IPS-15b (cell line): ENCODE measurements at regions not wholly inside any gene's neighbourhood (a gene's known extent, or its start where the extent isn't known, plus 50 kb on each side); places are given as distances from the start of the nearest gene placed in this dataset.

ENCODE experiments used
- H3K27me3 ChIP-seq: one replicate; pipeline ENCODE4 v1.6.1; 2013; ENCODE audit warnings: low read length; ENCODE audit not compliant: control insufficient read depth, insufficient read depth
- H3K36me3 ChIP-seq: one replicate; pipeline ENCODE4 v1.6.1; 2013; ENCODE audit warnings: low read length; ENCODE audit not compliant: control insufficient read depth, insufficient read depth
- H3K4me1 ChIP-seq: one replicate; pipeline ENCODE4 v1.6.1; 2013; ENCODE audit warnings: mild to moderate bottlenecking, low read length; ENCODE audit not compliant: control insufficient read depth, insufficient read depth
- H3K4me3 ChIP-seq: one replicate; pipeline ENCODE4 v1.5.1; 2013; ENCODE audit warnings: low read depth, low read length
- H3K9ac ChIP-seq: one replicate; pipeline ENCODE4 v1.6.1; 2013; ENCODE audit warnings: low read depth, mild to moderate bottlenecking, low read length
- H3K9me3 ChIP-seq: one replicate; pipeline ENCODE4 v1.6.1; 2013; ENCODE audit warnings: mild to moderate bottlenecking, low read length; ENCODE audit not compliant: control insufficient read depth, insufficient read depth

DNA sequence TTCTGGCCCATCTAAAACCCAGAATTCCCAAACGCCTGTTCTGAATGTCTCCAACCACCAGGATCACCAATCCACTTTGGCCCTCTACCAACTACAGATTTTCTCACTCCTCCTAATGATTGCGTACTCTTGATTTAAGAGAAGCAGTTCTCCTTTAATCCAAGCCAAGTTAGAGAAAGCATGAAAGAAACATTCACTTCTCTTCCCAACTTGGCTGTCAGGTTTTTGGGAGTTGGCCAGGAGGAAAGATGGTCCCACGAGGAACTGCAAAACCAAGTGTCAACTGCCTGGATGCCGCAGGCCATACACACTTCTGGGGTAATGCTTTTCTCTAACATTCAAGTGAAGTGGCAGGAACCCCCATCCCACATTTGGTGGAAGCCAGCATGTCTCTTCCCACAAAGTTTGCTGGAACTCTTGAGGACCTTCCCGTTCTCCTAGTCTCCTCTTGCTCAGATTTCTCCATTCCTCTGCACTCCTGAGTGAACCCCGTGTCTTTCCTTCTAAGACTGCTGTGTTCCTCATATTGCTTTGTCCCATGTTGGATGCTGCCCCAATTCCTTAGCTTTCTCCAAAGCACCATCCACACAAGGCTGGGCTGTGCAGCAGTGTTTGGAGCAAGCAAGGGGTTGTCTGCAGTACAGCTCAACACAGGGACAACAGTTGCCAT, 138.5 kb upstream of the LGALSL start:
- Histone ChIP-seq H3K4me1 (peaks cover 12% of the 10 kb centered on the region), H3K9ac (no peak overlapping the region), H3K27me3 (peaks cover 4% of the 10 kb centered on the region), H3K36me3 (no peaks in the 10 kb centered on the region), H3K9me3 (no peaks in the 10 kb centered on the region), H3K4me3 (no peak overlapping the region)

DNA sequence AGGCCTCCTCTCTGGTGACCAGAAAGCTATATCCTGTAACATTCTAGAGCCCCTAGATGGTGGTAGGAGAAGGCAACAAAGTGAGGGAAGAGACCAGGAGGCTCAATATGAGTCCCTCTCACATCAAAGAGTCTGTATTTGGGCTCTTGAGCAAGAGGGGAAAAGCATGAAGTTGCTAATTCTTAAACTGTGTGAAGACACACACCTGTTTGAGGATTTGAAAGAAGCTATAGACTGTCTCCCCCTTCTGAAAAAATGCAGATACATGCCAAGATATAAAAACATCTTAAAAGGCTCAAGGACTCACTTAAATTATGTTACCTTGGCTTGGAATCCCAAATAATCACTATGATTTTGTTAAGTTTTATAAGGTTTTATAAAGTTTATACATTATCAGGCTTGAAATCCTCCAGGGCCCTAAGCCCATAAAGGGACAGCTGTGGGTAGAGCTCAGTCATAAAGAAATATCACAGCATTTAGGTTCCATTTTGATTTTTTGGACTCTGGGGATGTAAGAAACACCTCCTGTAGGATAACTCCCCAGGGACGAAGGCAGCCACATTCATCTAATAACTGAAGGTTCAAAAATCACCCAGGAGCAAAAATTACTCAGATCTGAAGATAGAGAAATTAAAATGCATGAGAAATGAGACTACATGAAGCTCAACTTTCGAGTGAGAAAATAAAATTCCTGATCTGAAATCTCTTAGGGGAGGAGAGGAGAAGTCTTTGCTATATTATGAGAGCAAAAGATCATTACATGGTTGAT, 136.1 kb upstream of the LGALSL start:
- Histone ChIP-seq H3K9me3 (no peaks in the 10 kb centered on the region), H3K9ac (no peak overlapping the region), H3K4me1 (no peaks in the 10 kb centered on the region), H3K4me3 (no peak overlapping the region), H3K36me3 (no peaks in the 10 kb centered on the region), H3K27me3 (peaks cover 4% of the 10 kb centered on the region)

DNA sequence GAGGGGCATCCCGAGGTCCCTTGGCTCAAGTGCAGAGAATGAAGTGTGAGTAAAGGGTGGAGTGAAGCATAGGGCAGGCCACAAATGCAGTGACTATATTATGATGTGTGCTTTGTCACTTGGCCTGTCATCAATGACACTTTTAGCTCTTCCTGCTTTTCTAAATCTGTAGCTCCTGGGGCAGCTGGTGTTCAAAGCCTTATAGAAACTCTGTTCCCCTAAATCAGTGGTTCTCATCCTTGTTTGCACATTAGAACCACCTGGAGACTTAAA, 135.6 kb upstream of the LGALSL start:
- Histone ChIP-seq H3K9ac (no peak overlapping the region), H3K9me3 (no peaks in the 10 kb centered on the region), H3K27me3 (peaks cover 4% of the 10 kb centered on the region), H3K4me1 (no peaks in the 10 kb centered on the region), H3K36me3 (no peaks in the 10 kb centered on the region), H3K4me3 (no peak overlapping the region)

DNA sequence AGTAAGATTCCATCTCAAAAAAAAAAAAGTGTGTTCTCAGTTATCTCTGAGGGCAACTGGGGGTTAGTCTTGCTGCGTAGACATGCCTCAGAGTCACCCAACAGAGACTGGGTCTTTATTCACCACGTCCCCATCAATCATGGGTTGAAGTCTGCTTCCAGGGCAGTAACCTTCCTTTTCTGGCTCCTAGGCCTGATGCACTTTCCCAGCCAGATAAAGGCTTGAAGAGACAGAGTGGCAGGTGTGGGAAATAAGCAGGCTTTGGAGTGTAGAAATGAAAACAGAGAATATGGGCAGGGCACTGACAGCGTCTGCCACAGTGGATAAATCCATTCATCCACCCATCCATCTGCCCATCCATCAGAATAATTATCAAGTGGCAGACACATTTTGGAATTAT, 134.1 kb upstream of the LGALSL start:
- Histone ChIP-seq H3K27me3 (peaks cover 4% of the 10 kb centered on the region), H3K9ac (no peak overlapping the region), H3K9me3 (no peaks in the 10 kb centered on the region), H3K4me3 (no peak overlapping the region), H3K36me3 (no peaks in the 10 kb centered on the region), H3K4me1 (no peaks in the 10 kb centered on the region)

DNA sequence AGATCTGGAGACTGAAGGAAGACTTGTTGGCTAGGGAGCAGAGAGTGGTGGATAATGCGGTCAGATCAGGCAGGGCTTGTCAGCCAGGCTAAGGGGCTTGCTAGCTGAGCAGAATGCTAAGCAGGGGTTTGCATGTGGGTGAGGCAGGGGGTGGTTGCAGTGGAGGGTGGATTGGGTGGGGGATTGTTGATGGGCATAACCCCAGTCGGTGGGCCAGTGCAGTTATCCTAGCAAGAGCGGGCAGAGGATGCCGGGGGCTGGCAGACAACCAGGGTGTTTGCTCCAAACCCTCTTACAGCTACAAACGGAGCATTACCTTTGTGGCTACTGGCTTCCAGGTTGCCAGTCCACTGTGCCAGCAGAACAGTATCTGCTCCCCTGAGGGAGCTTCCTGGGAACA, 131.5 kb upstream of the LGALSL start:
- Histone ChIP-seq H3K4me1 (peaks cover 4% of the 10 kb centered on the region), H3K9me3 (no peaks in the 10 kb centered on the region), H3K27me3 (no peaks in the 10 kb centered on the region), H3K36me3 (no peaks in the 10 kb centered on the region), H3K4me3 (no peak overlapping the region), H3K9ac (no peak overlapping the region)

DNA sequence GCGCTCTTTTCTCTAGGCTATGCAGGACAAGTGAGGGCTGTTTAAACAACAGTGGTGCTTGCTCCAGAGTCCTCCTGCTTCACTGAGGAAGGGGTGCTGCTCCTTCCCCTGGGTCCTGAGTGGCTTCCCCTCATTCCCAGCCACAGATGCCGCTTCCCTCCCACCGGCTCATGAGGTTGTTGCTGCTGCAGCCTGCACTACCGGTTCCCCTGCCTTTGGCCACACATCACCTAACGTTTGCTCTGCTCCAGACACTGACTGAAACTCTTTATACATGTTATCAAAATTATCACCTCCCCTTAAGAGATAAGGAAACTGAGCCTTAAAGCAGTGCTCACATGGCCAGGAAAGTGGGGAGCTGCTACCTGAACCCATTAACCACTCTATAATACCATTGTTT, 130.8 kb upstream of the LGALSL start:
- Histone ChIP-seq H3K9ac (no peak overlapping the region), H3K4me1 (peaks cover 5% of the 10 kb centered on the region), H3K27me3 (no peaks in the 10 kb centered on the region), H3K36me3 (no peaks in the 10 kb centered on the region), H3K9me3 (no peaks in the 10 kb centered on the region), H3K4me3 (no peak overlapping the region)

DNA sequence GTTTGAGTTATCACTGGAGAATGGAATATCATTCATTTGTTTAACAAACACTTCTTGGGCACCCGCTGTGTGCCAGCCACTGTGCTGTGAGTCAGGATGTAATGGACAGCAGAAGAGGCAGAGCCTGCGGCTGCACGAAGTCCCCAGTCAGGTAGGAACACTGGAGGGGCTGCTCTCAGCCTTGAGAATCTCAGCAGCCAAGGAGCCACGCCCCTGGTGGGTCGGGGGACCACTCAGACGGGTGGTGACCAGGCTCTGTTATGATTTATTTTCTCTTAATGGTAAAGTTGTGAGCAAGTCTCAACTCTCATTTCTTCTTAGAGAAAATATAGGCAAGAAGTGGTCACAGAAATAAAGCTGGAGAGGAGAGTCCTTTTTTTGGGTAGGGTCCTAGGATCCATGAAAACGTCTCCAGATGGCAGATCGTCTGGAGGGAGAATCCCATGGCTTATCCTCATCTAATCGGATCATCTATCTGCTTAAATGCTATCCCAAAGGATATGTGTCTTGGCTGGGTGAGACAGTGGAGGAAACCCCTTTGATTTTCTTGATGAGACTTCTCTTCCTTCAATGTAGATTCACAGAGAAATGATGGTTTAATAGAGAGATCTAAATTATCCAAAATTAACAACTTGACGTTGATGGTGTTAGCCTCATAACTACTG, 129.1 kb upstream of the LGALSL start:
- Histone ChIP-seq H3K4me3 (no peak overlapping the region), H3K36me3 (no peaks in the 10 kb centered on the region), H3K9ac (no peak overlapping the region), H3K9me3 (no peaks in the 10 kb centered on the region), H3K27me3 (no peaks in the 10 kb centered on the region), H3K4me1 (peaks cover 5% of the 10 kb centered on the region)

DNA sequence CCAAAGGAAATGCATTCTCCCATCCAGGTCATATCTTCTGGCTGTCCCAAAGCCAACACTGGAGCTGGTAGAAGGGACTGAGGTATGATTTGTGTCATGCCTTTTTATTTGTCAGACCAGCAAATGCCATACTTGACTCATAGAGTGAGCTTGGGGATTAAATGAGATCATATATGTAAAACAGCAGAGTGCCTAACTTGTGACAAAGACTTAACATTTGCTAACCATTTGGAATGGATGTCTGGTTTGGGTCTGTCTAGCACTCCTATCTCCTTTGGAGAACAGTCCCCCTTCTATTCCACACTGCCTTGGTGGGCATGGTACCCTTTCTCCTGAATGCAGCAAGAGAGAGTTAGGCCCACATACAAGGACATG, 128.5 kb upstream of the LGALSL start:
- H3K4me1 ChIP-seq = peaks cover 5% of the 10 kb centered on the region
- no peaks in the 10 kb centered on the region for H3K9me3 ChIP-seq
- no peaks in the 10 kb centered on the region for H3K27me3 ChIP-seq
- no peaks in the 10 kb centered on the region for H3K36me3 ChIP-seq
- H3K4me3 ChIP-seq = no peak overlapping the region
- no peak overlapping the region for H3K9ac ChIP-seq

DNA sequence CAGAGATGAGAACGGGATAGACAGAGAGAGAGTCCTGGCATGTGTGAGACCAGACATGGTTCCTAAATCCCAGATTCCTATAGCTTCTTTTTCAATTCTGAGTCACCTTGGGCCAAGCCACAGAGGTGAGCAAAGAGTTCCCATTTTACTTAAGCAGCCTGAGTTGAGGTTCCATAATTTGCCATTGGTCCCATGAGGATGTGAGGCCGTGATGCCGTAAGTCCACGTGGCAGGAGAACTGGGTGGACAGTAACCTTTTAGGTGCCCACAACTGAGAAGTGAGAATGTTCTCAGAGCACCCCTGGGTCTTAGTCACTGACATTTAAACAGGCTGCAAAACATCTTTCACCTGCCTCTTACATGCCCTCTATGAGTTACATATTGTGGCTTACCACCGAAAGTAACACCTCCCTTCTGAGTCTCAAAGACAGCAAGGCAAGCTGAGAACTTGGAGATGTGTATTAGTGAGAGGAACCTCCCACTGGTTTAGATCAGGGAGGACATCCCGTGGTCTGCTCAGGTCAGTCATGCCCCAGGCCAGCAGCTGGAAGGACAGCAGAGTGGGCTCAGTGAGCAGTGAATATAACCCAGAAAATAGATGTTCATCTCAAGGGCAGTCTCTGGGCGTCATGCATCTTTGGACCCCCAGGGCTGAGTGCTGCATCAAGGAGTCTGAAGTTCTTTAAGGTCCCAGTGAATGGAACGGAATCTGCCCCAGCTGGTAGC, 127.9 kb upstream of the LGALSL start:
- Histone ChIP-seq H3K9me3 (no peaks in the 10 kb centered on the region), H3K4me1 (peaks cover 8% of the 10 kb centered on the region), H3K9ac (no peak overlapping the region), H3K27me3 (no peaks in the 10 kb centered on the region), H3K36me3 (no peaks in the 10 kb centered on the region), H3K4me3 (no peak overlapping the region)

DNA sequence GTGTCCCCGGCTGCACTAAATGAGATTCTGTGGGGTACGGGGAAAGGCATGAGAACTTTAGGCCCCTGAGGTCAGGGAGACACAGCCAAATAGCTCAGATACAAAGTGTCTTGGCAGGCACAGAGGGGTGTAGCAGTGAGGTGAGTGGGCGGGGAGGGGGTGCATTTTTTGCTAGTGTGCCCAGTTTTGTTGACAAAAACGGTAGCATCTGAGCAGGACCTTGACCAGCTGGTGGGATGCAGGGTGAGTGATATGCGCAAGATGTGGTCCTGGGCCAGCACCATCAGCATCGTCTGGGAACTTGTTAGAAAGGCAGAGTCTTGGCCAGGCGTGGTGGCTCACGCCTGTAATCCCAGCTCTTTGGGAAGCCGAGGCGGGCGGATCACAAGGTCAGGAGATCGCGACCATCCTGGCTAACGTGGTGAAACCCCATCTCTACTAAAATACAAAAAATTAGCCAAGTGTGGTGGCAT, 127.3 kb upstream of the LGALSL start:
- Histone ChIP-seq H3K9ac (no peak overlapping the region), H3K4me1 (peaks cover 14% of the 10 kb centered on the region), H3K36me3 (no peaks in the 10 kb centered on the region), H3K4me3 (no peak overlapping the region), H3K9me3 (no peaks in the 10 kb centered on the region), H3K27me3 (no peaks in the 10 kb centered on the region)

DNA sequence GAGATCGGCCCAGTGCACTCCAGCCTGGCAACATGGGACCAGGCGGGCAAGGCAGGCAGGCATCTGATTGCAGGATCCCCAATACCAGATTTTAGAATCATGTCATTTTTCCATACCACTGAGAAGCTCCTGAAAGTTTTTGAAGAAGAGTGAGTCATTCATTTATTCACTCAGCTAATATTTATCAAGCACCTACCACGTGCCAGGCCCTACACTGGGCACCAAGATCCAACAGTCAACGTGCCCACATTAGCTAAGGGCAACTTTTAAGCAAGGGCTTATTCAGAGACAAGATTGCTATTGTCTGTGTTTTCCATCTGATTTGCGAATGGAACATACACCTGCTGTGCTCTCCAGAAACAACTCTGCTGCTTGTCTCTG, 126.8 kb upstream of the LGALSL start:
- H3K4me3 ChIP-seq = no peak overlapping the region
- peaks cover 16% of the 10 kb centered on the region for H3K4me1 ChIP-seq
- no peaks in the 10 kb centered on the region for H3K36me3 ChIP-seq
- H3K9me3 ChIP-seq = no peaks in the 10 kb centered on the region
- H3K9ac ChIP-seq = no peak overlapping the region
- H3K27me3 ChIP-seq = no peaks in the 10 kb centered on the region
